ENCODE measurements at regions not wholly inside any gene's neighbourhood (a gene's known extent, or its start where the extent isn't known, plus 50 kb on each side); places are given as distances from the start of the nearest gene placed in this dataset.

GRCh38 chr17:53012364-53012763 is 810.4 kb upstream of the KIF2B start:
- no peak for TF ChIP-seq CTCF (tag by site-specific recombination; IDR thresholded peaks at IDR 0.05)
- no peak for TF ChIP-seq ZNF513 (tag by site-specific recombination; IDR thresholded peaks at IDR 0.05)
- TF ChIP-seq ZNF660 (tag by site-specific recombination; IDR thresholded peaks at IDR 0.05): no peak
- no peak for TF ChIP-seq ZNF211 (tag by site-specific recombination; IDR thresholded peaks at IDR 0.05; ENCODE audit: low read depth)
- no peak for TF ChIP-seq ZNF701 (tag by site-specific recombination; IDR thresholded peaks at IDR 0.05)
- no peak for TF ChIP-seq ZBTB20 (tag by site-specific recombination; IDR thresholded peaks at IDR 0.05)
- no peak for TF ChIP-seq ZNF18 (tag by site-specific recombination; IDR thresholded peaks at IDR 0.05)
- no peak for TF ChIP-seq ZNF302 (tag by site-specific recombination; IDR thresholded peaks at IDR 0.05; ENCODE audit: low read depth)
- TF ChIP-seq ZNF561 (tag by site-specific recombination; IDR thresholded peaks at IDR 0.05; ENCODE audit: borderline replicate concordance): no peak
- no peak for TF ChIP-seq ATF2 (tag by site-specific recombination; IDR thresholded peaks at IDR 0.05; ENCODE audit: low read depth)
- no peak for TF ChIP-seq HOXC10 (CRISPR knock-in tag; IDR thresholded peaks at IDR 0.05)
- no peak for TF ChIP-seq ZBTB10 (tag by site-specific recombination; IDR thresholded peaks at IDR 0.05)
